SK-N-SH treated with all-trans-retinoic acid at 6 μM for 48 hours (cell line): ENCODE measurements at regions not wholly inside any gene's neighbourhood (a gene's known extent, or its start where the extent isn't known, plus 50 kb on each side); places are given as distances from the start of the nearest gene placed in this dataset.

ENCODE experiments used
- ATAC-seq: fragments of 200-7000 bp; cut with Tn5 transposase; 3 replicates; pipeline ENCODE4 v1.9.1; 2020; ENCODE audit warnings: mild to moderate bottlenecking, moderate library complexity
- ARNTL ChIP-seq: fragments of 450-650 bp; formaldehyde crosslinking; IDR thresholded peaks from 2 replicates; pipeline ENCODE4 v1.5.0; 2020; ENCODE audit warnings: low read depth, mild to moderate bottlenecking, moderate library complexity, borderline replicate concordance
- BACH2 ChIP-seq: fragments of 250-450 bp; sonication (Bioruptor Pico); IDR thresholded peaks from 2 replicates; pipeline ENCODE4 v1.9.0; 2021; ENCODE audit warnings: mild to moderate bottlenecking, borderline replicate concordance
- CSDC2 ChIP-seq: fragments of 250-450 bp; sonication (Bioruptor Pico); IDR thresholded peaks from 2 replicates; pipeline ENCODE4 v1.5.0; 2020; ENCODE audit warnings: mild to moderate bottlenecking, moderate library complexity
- ESRRG ChIP-seq: fragments of 250-450 bp; sonication (Bioruptor Pico); IDR thresholded peaks from 2 replicates; pipeline ENCODE4 v1.6.1; 2021; ENCODE audit warnings: mild to moderate bottlenecking
- GLIS3 ChIP-seq: fragments of 250-450 bp; sonication (Bioruptor Pico); IDR thresholded peaks from 2 replicates; pipeline ENCODE4 v1.5.0; 2020; ENCODE audit warnings: mild to moderate bottlenecking, moderate library complexity
- PPARA ChIP-seq: fragments of 250-450 bp; sonication (Bioruptor Pico); IDR thresholded peaks from 2 replicates; pipeline ENCODE4 v1.5.0; 2020; ENCODE audit warnings: mild to moderate bottlenecking, borderline replicate concordance
- RARB ChIP-seq: fragments of 250-450 bp; sonication (Bioruptor Pico); IDR thresholded peaks from 2 replicates; pipeline ENCODE4 v1.8.0; 2021; ENCODE audit warnings: mild to moderate bottlenecking, moderate library complexity
- SNAI2 ChIP-seq: fragments of 250-450 bp; sonication (Bioruptor Pico); IDR thresholded peaks from 2 replicates; pipeline ENCODE4 v1.5.0; 2020; ENCODE audit warnings: mild to moderate bottlenecking, moderate library complexity
- TCF4 ChIP-seq: fragments of 250-450 bp; sonication (Bioruptor Pico); IDR thresholded peaks from 2 replicates; pipeline ENCODE4 v1.8.0; 2021; ENCODE audit warnings: mild to moderate bottlenecking, moderate library complexity, borderline replicate concordance
- TOX ChIP-seq: fragments of 250-450 bp; sonication (Bioruptor Pico); IDR thresholded peaks from 2 replicates; pipeline ENCODE4 v1.8.0; 2021; ENCODE audit warnings: mild to moderate bottlenecking, moderate library complexity, borderline replicate concordance
- ZC3H10 ChIP-seq: fragments of 250-450 bp; sonication (Bioruptor Pico); IDR thresholded peaks from 2 replicates; pipeline ENCODE4 v1.5.1; 2021; ENCODE audit warnings: mild to moderate bottlenecking, moderate library complexity
- ZFP3 ChIP-seq: fragments of 250-450 bp; sonication (Bioruptor Pico); IDR thresholded peaks from 2 replicates; pipeline ENCODE4 v1.5.0; 2020; ENCODE audit warnings: mild to moderate bottlenecking, moderate library complexity
- ZFP30 ChIP-seq: fragments of 450-650 bp; formaldehyde crosslinking; IDR thresholded peaks from 2 replicates; pipeline ENCODE4 v1.5.0; 2022; ENCODE audit warnings: mild to moderate bottlenecking, moderate library complexity
- ZNF70 ChIP-seq: fragments of 450-650 bp; formaldehyde crosslinking; IDR thresholded peaks from 2 replicates; pipeline ENCODE4 v1.5.0; 2020; ENCODE audit warnings: mild to moderate bottlenecking, moderate library complexity
- ZNF8 ChIP-seq: fragments of 450-650 bp; formaldehyde crosslinking; IDR thresholded peaks from 2 replicates; pipeline ENCODE4 v1.5.0; 2020; ENCODE audit warnings: mild to moderate bottlenecking, moderate library complexity
- TF ChIP-seq, protein P1 (sequence below): fragments of 250-450 bp; sonication (Bioruptor Pico); IDR thresholded peaks from 2 replicates; pipeline ENCODE4 v1.5.1; 2021; ENCODE audit warnings: mild to moderate bottlenecking, moderate library complexity
- TF ChIP-seq, protein P2 (sequence below): fragments of 250-450 bp; sonication (Bioruptor Pico); IDR thresholded peaks from 2 replicates; pipeline ENCODE4 v1.8.0; 2020; ENCODE audit warnings: mild to moderate bottlenecking, moderate library complexity, borderline replicate concordance
- TF ChIP-seq, protein P3 (sequence below): fragments of 250-450 bp; sonication (Bioruptor Pico); IDR thresholded peaks from 2 replicates; pipeline ENCODE4 v1.8.0; 2021; ENCODE audit warnings: low read depth, mild to moderate bottlenecking, moderate library complexity, borderline replicate concordance
- TF ChIP-seq, protein P4 (sequence below): fragments of 250-450 bp; sonication (Bioruptor Pico); IDR thresholded peaks from 2 replicates; pipeline ENCODE4 v1.5.0; 2020; ENCODE audit warnings: mild to moderate bottlenecking, moderate library complexity
- TF ChIP-seq, protein P5 (sequence below): fragments of 250-450 bp; sonication (Bioruptor Pico); IDR thresholded peaks from 2 replicates; pipeline ENCODE4 v1.5.1; 2020; ENCODE audit warnings: low read depth, mild to moderate bottlenecking, moderate library complexity

DNA sequence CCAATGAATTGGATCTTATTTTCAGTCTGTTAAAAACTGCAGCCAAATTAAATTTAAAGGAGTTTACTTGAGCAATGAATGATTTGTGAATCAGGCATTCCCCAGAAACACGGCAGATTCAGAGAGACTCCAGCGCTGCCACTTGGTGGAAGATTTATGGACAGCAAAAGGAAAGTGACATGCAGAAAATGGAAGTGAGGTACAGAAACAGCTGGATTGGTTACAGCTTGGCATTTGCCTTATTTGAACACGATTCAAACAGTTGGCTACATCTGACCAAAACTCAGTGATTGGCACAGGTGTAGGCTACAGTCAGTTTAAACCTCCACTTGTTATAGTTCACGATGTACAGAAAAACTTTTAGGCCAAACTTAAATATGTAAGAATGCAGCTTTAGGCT lies 257.6 kb upstream of the IMPG1 start:
- no peak for ATAC-seq
- TF ChIP-seq TCF4 (CRISPR knock-in tag) (no peak), RARB (CRISPR knock-in tag) (no peak), ARNTL (CRISPR knock-in tag) (no peak), ZNF70 (CRISPR knock-in tag) (no peak), ZC3H10 (CRISPR knock-in tag) (no peak), ZFP30 (CRISPR knock-in tag) (no peak), ZFP3 (CRISPR knock-in tag) (no peak), BACH2 (no peak), TOX (no peak)
- TF ChIP-seq, protein P1, sequence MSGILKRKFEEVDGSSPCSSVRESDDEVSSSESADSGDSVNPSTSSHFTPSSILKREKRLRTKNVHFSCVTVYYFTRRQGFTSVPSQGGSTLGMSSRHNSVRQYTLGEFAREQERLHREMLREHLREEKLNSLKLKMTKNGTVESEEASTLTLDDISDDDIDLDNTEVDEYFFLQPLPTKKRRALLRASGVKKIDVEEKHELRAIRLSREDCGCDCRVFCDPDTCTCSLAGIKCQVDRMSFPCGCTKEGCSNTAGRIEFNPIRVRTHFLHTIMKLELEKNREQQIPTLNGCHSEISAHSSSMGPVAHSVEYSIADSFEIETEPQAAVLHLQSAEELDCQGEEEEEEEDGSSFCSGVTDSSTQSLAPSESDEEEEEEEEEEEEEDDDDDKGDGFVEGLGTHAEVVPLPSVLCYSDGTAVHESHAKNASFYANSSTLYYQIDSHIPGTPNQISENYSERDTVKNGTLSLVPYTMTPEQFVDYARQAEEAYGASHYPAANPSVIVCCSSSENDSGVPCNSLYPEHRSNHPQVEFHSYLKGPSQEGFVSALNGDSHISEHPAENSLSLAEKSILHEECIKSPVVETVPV (CRISPR knock-in tag): no peak
- TF ChIP-seq, protein P2, sequence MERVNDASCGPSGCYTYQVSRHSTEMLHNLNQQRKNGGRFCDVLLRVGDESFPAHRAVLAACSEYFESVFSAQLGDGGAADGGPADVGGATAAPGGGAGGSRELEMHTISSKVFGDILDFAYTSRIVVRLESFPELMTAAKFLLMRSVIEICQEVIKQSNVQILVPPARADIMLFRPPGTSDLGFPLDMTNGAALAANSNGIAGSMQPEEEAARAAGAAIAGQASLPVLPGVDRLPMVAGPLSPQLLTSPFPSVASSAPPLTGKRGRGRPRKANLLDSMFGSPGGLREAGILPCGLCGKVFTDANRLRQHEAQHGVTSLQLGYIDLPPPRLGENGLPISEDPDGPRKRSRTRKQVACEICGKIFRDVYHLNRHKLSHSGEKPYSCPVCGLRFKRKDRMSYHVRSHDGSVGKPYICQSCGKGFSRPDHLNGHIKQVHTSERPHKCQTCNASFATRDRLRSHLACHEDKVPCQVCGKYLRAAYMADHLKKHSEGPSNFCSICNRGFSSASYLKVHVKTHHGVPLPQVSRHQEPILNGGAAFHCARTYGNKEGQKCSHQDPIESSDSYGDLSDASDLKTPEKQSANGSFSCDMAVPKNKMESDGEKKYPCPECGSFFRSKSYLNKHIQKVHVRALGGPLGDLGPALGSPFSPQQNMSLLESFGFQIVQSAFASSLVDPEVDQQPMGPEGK (CRISPR knock-in tag): no peak

DNA sequence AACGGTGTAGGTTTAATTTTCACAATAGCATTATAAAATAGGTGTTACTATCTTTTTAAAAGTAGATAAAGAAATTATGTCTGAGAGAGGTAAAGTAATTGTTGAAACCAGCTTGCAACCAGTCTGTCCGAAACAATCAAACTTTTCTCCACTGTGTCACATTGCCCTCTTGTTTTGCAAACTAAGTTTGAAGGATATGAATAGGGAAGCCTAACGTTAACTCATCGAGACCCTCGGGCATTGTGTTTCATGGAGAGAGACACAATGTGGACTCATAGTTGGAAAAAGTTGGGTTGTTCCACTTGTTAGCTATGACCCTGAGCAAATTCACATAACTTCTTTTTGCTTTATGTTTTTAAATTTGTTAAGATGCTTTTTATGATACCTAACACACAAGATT lies 254.4 kb upstream of the IMPG1 start:
- ATAC-seq: no peak
- TF ChIP-seq TCF4 (CRISPR knock-in tag): no peak
- TF ChIP-seq GLIS3: no peak
- no peak for TF ChIP-seq ZFP3 (CRISPR knock-in tag)
- no peak for TF ChIP-seq BACH2
- TF ChIP-seq PPARA (CRISPR knock-in tag): no peak
- TF ChIP-seq, protein P3, sequence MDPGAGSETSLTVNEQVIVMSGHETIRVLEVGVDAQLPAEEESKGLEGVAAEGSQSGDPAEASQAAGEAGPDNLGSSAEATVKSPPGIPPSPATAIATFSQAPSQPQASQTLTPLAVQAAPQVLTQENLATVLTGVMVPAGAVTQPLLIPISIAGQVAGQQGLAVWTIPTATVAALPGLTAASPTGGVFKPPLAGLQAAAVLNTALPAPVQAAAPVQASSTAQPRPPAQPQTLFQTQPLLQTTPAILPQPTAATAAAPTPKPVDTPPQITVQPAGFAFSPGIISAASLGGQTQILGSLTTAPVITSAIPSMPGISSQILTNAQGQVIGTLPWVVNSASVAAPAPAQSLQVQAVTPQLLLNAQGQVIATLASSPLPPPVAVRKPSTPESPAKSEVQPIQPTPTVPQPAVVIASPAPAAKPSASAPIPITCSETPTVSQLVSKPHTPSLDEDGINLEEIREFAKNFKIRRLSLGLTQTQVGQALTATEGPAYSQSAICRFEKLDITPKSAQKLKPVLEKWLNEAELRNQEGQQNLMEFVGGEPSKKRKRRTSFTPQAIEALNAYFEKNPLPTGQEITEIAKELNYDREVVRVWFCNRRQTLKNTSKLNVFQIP: no peak
- no peak for TF ChIP-seq ARNTL (CRISPR knock-in tag)
- TF ChIP-seq ESRRG (CRISPR knock-in tag): no peak
- TF ChIP-seq, protein P4, sequence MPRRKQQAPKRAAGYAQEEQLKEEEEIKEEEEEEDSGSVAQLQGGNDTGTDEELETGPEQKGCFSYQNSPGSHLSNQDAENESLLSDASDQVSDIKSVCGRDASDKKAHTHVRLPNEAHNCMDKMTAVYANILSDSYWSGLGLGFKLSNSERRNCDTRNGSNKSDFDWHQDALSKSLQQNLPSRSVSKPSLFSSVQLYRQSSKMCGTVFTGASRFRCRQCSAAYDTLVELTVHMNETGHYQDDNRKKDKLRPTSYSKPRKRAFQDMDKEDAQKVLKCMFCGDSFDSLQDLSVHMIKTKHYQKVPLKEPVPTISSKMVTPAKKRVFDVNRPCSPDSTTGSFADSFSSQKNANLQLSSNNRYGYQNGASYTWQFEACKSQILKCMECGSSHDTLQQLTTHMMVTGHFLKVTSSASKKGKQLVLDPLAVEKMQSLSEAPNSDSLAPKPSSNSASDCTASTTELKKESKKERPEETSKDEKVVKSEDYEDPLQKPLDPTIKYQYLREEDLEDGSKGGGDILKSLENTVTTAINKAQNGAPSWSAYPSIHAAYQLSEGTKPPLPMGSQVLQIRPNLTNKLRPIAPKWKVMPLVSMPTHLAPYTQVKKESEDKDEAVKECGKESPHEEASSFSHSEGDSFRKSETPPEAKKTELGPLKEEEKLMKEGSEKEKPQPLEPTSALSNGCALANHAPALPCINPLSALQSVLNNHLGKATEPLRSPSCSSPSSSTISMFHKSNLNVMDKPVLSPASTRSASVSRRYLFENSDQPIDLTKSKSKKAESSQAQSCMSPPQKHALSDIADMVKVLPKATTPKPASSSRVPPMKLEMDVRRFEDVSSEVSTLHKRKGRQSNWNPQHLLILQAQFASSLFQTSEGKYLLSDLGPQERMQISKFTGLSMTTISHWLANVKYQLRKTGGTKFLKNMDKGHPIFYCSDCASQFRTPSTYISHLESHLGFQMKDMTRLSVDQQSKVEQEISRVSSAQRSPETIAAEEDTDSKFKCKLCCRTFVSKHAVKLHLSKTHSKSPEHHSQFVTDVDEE (CRISPR knock-in tag): no peak
- TF ChIP-seq ZC3H10 (CRISPR knock-in tag): no peak
- TF ChIP-seq, protein P2 (CRISPR knock-in tag): no peak
- TF ChIP-seq, protein P1 (CRISPR knock-in tag): no peak
- TF ChIP-seq TOX: no peak
- no peak for TF ChIP-seq SNAI2 (CRISPR knock-in tag)
- TF ChIP-seq RARB (CRISPR knock-in tag): no peak
- TF ChIP-seq, protein P5, sequence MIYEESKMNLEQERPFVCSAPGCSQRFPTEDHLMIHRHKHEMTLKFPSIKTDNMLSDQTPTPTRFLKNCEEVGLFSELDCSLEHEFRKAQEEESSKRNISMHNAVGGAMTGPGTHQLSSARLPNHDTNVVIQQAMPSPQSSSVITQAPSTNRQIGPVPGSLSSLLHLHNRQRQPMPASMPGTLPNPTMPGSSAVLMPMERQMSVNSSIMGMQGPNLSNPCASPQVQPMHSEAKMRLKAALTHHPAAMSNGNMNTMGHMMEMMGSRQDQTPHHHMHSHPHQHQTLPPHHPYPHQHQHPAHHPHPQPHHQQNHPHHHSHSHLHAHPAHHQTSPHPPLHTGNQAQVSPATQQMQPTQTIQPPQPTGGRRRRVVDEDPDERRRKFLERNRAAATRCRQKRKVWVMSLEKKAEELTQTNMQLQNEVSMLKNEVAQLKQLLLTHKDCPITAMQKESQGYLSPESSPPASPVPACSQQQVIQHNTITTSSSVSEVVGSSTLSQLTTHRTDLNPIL (CRISPR knock-in tag): no peak
- TF ChIP-seq ZNF8 (CRISPR knock-in tag): no peak
- TF ChIP-seq CSDC2 (CRISPR knock-in tag): no peak
